ENCODE measurements at regions not wholly inside any gene's neighbourhood (a gene's known extent, or its start where the extent isn't known, plus 50 kb on each side); places are given as distances from the start of the nearest gene placed in this dataset.

- no peak for TF ChIP-seq JUNB (IDR thresholded peaks at IDR 0.05)
- TF ChIP-seq RCOR1 (IDR thresholded peaks at IDR 0.05; ENCODE audit: low read depth, low read length), result no peak
- TF ChIP-seq CTCF (IDR thresholded peaks at IDR 0.05), result no peak
- TF ChIP-seq MAFK (IDR thresholded peaks at IDR 0.05; ENCODE audit: partially characterized antibody), result no peak
- TF ChIP-seq CEBPB (IDR thresholded peaks at IDR 0.05), result no peak
Measured at GRCh38 chr15:69669446-69669845, 216.8 kb downstream of the RPLP1 start.
